ENCODE measurements at regions not wholly inside any gene's neighbourhood (a gene's known extent, or its start where the extent isn't known, plus 50 kb on each side); places are given as distances from the start of the nearest gene placed in this dataset.

DNA sequence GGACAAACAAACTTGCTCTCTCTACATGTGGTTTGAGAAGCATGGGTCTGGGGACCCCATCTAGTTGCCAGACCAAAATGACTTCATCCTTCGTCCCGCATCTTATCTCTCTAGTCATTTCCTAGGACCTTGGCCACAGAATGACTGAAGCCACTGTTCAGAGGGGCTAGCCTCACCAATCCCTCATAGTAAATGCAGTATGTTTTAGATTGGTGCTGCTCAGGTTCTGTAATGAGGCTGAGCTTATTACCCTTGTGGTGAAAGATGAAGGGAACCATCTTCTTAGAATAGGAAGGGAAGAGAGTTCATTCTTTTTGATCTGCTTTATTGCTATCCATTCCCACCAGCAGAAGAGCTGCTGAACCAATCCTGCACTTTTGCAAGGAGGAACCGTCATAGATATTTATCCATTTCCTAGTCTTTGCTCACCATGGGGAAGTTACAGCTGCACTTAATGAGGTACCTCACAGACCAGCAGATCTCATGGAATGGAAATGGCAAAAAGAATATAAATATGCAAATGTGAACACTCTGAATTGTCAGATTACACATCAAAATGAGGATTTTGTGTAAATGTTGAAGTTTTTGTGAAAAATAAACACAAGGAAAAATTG is 436.7 kb downstream of the LPIN1 start:
- TF ChIP-seq, protein P1, sequence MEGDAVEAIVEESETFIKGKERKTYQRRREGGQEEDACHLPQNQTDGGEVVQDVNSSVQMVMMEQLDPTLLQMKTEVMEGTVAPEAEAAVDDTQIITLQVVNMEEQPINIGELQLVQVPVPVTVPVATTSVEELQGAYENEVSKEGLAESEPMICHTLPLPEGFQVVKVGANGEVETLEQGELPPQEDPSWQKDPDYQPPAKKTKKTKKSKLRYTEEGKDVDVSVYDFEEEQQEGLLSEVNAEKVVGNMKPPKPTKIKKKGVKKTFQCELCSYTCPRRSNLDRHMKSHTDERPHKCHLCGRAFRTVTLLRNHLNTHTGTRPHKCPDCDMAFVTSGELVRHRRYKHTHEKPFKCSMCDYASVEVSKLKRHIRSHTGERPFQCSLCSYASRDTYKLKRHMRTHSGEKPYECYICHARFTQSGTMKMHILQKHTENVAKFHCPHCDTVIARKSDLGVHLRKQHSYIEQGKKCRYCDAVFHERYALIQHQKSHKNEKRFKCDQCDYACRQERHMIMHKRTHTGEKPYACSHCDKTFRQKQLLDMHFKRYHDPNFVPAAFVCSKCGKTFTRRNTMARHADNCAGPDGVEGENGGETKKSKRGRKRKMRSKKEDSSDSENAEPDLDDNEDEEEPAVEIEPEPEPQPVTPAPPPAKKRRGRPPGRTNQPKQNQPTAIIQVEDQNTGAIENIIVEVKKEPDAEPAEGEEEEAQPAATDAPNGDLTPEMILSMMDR (IDR thresholded peaks at IDR 0.05), result no peak
- TF ChIP-seq POLR2AphosphoS5 (IDR thresholded peaks at IDR 0.05; ENCODE audit: low read depth, low read length), result no peak

Measured in Panc1 (cell line).